UCSD-AML1 (cell line): ENCODE measurements at regions not wholly inside any gene's neighbourhood (a gene's known extent, or its start where the extent isn't known, plus 50 kb on each side); places are given as distances from the start of the nearest gene placed in this dataset.

ENCODE experiments used
- DNase-seq: peaks from one replicate; lab custom pipeline; 2025; ENCODE audit not compliant: unreplicated experiment; lab: John Stamatoyannopoulos, UW

- no peak for DNase-seq
Observed at GRCh38 chr4:111984169-111984819, 161.0 kb upstream of the FAM241A start.

DNA sequence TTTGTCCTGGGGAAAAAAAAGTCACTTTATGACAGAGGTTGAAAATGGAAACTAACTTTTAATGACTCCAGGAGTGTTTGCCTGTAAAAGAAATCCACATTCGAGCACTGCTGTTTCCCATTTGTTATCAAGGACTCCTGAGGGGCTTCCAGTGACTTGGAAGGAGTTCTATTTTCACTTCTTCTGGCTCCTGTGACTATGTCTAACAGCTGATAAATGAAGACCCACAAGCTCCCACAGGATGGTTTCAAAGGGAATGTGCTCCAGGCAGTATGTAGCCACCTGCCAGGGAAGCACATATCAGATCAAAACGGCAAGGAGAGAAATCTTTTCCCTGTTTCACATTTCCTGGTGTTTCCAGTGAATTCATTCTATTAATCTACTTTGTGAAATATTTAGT, 159.8 kb upstream of the FAM241A start:
- no peak for DNase-seq

DNA sequence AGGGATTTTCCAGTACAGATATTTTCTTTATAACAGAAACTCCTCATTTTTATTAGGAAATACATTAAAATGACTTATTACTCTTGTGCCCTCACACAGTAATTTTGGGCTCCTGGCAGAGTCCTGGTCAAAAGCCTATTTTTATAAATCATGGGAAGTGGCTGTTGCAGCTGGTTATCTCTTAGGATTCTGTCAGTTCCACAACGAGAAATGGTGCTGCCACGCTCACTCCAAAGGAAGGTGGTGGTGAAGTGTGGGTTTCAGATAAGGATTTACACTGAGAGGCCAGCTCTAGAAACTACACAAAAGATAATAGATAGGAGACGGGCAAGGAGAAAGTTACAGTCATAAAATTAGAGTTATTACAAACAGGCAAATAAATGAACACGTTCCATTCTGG, 159.2 kb upstream of the FAM241A start:
- DNase-seq, result peak; percentile 8

DNA sequence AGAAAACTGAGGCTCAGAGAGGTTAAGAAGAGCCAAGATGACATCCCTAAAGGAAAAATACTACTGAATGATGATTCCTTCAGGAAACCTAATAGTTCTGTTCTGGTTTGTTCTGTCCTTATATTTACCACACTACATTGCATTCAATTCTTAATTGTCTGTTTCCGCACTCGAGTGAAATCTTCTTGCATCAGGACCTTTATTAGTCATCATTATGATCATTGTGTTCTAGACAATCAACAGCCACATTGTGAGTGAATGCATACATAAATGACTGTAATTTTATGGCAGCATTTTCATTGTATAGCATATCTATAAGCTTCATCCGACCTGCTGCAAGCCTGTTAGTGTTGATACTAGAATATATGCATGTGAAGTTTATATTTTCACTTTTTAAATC, 156.7 kb upstream of the FAM241A start:
- DNase-seq, result no peak

- DNase-seq, result no peak
Observed at GRCh38 chr4:111989817-111990216, 155.4 kb upstream of the FAM241A start.

GRCh38 chr4:111991163-111991562, 154.1 kb upstream of the FAM241A start:
- no peak for DNase-seq

DNA sequence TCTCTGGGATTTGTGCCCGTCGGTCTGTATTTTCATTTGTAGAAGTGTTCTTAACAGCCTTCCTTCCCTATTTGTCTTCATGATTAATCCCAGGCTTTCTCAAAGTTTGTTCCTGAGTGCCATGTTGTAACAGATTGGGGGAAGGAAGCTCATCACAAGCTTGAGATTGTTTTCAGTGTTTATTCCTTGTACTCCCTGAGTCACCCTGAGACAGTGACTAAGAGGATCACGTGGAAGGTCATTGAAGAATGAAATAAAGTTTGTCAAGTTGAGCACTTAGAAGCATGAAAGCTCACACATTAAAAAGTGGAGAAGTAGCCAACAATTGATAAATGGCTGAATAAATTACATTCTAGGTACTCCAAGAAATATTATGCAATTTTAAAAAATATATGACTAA, 153.5 kb upstream of the FAM241A start:
- DNase-seq, result no peak

GRCh38 chr4:111992351-111993168, 152.7 kb upstream of the FAM241A start:
- no peak for DNase-seq

DNA sequence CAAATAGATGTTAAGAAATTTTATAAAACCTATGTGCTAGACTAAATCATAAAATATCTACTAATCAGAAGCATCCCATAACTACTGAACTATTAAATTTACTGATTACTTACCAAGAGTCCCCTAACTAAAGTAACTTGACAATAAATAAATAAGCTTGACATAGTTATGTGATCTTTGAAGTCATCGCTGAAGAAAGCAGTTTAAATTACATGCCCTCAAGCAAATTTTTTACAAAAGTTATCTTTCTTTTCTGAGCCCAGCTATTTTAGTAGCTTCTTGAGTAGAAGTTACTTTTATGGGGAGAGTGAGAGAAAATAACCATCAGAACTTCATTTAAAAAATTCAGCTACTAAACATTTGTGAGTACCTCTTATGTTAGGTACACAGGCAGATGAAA, 150.9 kb upstream of the FAM241A start:
- DNase-seq, result no peak

- no peak for DNase-seq
Observed at GRCh38 chr4:111997785-111998184, 147.5 kb upstream of the FAM241A start.

GRCh38 chr4:111999801-112000200, 145.5 kb upstream of the FAM241A start:
- no peak for DNase-seq

DNA sequence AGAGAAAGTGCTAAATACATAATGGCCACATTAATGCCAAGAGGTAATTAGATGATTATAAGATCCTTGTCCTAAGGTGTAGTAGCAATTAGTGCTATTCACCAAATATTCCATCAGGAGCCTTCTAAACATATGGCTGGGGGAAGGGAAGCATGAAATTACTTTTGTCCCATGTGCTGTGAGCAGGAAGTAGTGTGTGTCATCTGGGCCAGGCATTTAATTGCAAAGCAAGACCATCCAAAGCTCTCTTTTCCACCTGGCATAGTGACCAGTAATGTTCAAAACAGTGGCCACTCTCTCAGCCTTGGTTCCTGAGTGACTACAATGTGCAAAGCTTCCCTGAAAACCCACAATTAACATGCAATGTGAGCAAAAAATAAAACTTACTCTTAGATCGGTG, 144.2 kb upstream of the FAM241A start:
- no peak for DNase-seq

GRCh38 chr4:112002248-112002661, 143.0 kb upstream of the FAM241A start:
- DNase-seq, result no peak

- no peak for DNase-seq
Observed at GRCh38 chr4:112003231-112003907, 141.9 kb upstream of the FAM241A start.

DNA sequence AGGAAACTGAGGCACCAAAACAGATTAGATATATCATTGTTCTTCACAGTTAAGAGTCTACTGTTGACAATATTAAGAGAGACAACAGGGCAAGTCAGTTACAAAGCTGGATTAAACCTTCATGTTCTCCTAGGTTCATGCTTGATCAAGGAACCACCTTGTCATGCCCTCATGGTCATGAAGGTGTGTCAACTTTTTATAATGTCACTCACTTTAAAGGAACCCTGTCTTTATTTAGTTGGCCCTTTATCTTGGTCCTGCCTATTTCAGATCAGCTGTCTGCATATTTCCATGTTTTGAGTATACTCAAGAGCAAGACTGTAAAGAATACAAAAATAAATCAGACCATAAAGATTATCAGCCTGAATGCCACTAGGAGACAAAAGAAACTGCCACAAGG, 140.2 kb upstream of the FAM241A start:
- DNase-seq, result no peak

DNA sequence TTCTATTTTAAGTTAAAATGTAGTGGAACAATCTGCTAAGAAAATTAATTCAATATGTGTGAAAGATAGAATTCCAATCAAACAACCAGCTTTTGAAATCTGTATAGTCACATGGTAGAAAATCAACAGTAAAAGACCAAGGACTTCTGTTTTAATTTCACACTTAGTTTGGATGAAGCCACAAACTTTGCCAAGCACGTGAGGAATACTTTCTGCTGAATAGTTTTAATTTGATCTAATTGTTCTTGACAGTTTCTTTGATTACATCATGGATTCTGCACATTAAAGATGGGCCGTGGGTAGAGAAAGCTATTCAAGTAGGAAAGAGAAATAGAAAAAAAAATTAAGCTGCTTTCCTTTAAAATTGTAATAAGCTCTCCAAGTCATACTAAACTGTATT, 137.9 kb upstream of the FAM241A start:
- DNase-seq, result no peak

DNA sequence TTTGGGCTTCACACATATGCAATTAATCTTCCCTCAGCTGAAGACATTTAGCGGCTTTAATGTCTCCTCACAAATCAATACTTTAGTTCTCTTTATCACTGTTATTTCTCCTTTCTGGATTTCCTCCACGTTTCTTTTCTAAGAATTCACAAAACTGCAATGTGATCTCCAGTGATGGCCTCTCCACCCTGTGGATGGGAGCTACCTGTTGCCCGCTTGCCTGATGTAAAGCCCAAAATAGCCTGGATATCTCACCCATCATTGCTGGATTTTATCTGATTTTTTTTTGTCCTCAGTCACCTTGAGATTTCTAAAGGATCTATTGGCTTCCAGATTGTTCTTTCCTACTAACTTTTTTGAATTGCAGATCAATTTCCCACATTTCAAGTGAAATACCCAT, 129.3 kb upstream of the FAM241A start:
- no peak for DNase-seq

DNA sequence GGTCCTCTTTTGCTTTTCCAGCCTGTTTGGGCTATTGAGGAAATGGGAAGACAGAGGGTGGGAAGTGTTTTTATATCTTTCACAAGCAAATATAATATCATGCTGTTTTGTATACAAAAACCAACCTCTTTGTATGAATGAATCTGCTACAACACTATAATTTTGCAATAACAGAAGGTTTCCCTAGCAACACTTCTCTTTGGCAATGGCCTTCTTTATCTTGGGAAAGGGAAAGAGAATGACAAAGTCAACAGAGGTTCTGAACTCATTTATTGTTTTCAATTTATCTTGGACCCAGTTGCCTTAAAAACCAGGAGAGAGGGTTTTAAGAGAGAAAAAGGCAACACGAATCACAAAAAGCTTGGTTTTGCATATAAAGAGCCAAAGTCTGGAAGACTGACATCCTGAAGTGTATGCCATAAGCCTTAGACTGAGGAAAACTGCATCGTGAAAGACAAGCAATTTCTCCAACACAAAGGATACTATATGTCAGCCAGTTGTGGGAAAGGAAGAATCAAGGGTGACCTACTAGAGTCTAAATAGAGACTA, 121.8 kb upstream of the FAM241A start:
- DNase-seq, result no peak

DNA sequence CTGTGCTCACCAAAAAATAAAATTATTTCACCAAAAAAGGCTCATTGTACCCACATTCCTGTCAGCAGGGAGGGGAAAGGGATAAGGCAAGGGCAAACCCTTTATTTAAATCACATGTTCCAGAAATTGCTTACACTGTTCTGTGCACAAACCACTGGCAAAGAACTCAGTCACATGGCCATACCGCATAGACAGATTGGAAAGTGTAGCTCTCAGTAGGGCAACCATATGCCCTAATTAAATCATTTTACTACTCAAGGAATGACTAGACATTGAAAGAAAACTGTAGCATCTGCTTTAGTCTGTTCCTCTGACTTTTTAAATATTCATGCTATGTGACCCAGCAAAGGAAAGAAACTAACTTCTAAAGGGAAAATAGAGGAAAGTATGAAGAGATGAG, 119.2 kb upstream of the FAM241A start:
- DNase-seq, result no peak

DNA sequence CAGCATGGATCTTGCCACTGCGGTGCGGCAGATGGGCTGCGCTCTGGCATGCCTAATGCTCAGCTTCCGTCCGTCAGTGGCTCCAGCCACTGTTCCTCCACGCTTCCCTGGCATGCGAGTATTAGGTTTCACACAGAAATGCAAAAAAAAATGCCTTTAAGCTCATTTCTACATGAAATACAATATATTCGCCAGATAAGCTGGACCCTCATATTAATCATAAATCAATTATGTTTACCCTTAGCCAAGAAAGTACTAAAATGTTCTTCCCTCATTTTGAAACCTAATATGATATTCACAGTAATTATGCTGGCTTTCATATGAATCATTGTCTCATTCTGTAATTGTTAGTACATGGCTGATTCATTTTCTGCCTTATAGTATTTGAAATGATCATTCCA, 115.5 kb upstream of the FAM241A start:
- no peak for DNase-seq

- DNase-seq, result no peak
Observed at GRCh38 chr4:112031712-112032328, 113.4 kb upstream of the FAM241A start.
